Activated CD4-positive, alpha-beta memory T cell treated with anti-CD3 and anti-CD28 coated beads for 36 hours (primary cell): ENCODE measurements at regions not wholly inside any gene's neighbourhood (a gene's known extent, or its start where the extent isn't known, plus 50 kb on each side); places are given as distances from the start of the nearest gene placed in this dataset.

ENCODE experiments used
- CTCF ChIA-PET: fragments of 350-600 bp; sonication (Branson Sonifier 250); formaldehyde crosslinking; loops from one replicate; lab custom pipeline; 2021; ENCODE audit warnings: antibody characterized with exemption, inconsistent platforms; lab: Charles Lee
- POLR2A ChIA-PET: fragments of 350-600 bp; sonication (Branson Sonifier 250); formaldehyde crosslinking; loops from one replicate; lab custom pipeline; 2021; ENCODE audit warnings: antibody characterized with exemption; lab: Charles Lee
- DNase-seq: peaks from one replicate; pipeline ENCODE4 v3.0.0-alpha.2; 2020
- H3K27ac Mint-ChIP-seq: one replicate; pipeline ENCODE4 v1.8.0; 2021; ENCODE audit warnings: mixed read lengths
- H3K27me3 Mint-ChIP-seq: one replicate; pipeline ENCODE4 v1.8.0; 2021; ENCODE audit warnings: mixed read lengths
- H3K36me3 Mint-ChIP-seq: one replicate; pipeline ENCODE4 v1.8.0; 2021; ENCODE audit warnings: mixed read lengths
- H3K4me1 Mint-ChIP-seq: one replicate; pipeline ENCODE4 v1.8.0; 2021; ENCODE audit warnings: low read depth, mixed read lengths
- H3K4me3 Mint-ChIP-seq: one replicate; pipeline ENCODE4 v1.8.0; 2021; ENCODE audit warnings: mild to moderate bottlenecking, mixed read lengths
- H3K9me3 Mint-ChIP-seq: one replicate; pipeline ENCODE4 v1.8.0; 2021; ENCODE audit warnings: mixed read lengths
- intact Hi-C: fragments of 100-400 bp; cut with micrococcal nuclease; formaldehyde crosslinking; loops from one replicate; pipeline ENCODE4 v1.15.1; 2023

DNA sequence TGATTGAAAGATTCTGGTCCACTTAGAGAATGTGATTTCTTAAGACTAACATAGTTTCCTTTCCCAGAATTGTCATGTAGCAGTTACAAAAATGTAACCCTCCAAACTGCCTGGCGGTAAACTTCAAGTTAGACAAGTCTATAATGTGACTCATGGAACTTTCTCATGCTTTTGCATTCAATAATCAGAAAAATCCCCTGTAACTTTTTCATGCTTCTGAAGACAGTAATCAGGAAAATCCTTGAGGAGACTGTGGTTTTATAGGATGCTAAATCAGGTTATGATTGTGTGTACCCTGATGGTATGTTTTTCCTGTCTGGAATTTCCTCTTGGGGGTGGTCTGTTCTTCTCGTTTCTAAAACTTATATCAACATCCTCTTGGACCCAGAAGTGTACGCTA, 74.0 kb upstream of the RARB start:
- H3K36me3 Mint-ChIP-seq: no peaks in the 10 kb centered on the region
- H3K4me3 Mint-ChIP-seq: no peak overlapping the region
- no peaks in the 10 kb centered on the region for H3K27me3 Mint-ChIP-seq
- intact Hi-C loops: no loop called here
- no peak for DNase-seq
- CTCF ChIA-PET: no interaction called here
- H3K27ac Mint-ChIP-seq: no peak overlapping the region
- H3K9me3 Mint-ChIP-seq: peaks cover 9% of the 10 kb centered on the region
- H3K4me1 Mint-ChIP-seq: no peaks in the 10 kb centered on the region
- POLR2A ChIA-PET: interaction anchor here (0.7 kb wide), 1 partner anchor 1125 kb away, joined by 3 read pairs; no protein-coding TSS in a partner anchor

GRCh38 chr3:25355034-25355885, 72.8 kb upstream of the RARB start:
- Mint-ChIP-seq H3K4me1 (no peaks in the 10 kb centered on the region), H3K27me3 (no peaks in the 10 kb centered on the region), H3K4me3 (no peak overlapping the region), H3K27ac (no peak overlapping the region), H3K36me3 (no peaks in the 10 kb centered on the region), H3K9me3 (peaks cover 12% of the 10 kb centered on the region)
- CTCF ChIA-PET: interaction anchor here (0.9 kb wide), 1 partner anchor 18 kb away, joined by 4 read pairs; no protein-coding TSS in a partner anchor
- intact Hi-C loops: no loop called here
- POLR2A ChIA-PET: no interaction called here
- no peak for DNase-seq

DNA sequence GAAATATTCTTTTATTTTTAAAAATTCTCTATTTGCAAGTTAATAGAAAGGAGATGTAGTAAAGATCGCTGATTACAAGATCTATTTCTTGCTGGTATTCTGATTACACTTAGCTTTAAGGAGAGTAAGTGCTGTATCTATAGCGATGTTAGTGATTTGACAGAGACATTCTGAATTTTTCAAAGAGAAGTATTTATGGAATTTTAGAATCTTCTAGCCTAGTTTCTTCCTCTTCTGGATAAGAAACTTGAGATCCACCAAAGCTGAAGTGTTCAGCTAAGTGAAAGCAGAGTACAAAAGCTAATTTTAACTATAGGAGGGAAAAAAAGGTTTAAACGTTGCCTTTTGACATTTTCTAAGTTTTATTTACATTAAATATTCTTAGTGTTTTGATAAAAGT, 72.1 kb upstream of the RARB start:
- intact Hi-C loops: no loop called here
- no peaks in the 10 kb centered on the region for H3K4me1 Mint-ChIP-seq
- peaks cover 12% of the 10 kb centered on the region for H3K9me3 Mint-ChIP-seq
- H3K36me3 Mint-ChIP-seq: no peaks in the 10 kb centered on the region
- no peak overlapping the region for H3K27ac Mint-ChIP-seq
- DNase-seq: no peak
- POLR2A ChIA-PET: no interaction called here
- CTCF ChIA-PET: interaction anchor here (0.9 kb wide), 1 partner anchor 19 kb away, joined by 4 read pairs; no protein-coding TSS in a partner anchor
- no peak overlapping the region for H3K4me3 Mint-ChIP-seq
- no peaks in the 10 kb centered on the region for H3K27me3 Mint-ChIP-seq

- H3K36me3 Mint-ChIP-seq: no peaks in the 10 kb centered on the region
- H3K4me3 Mint-ChIP-seq: no peak overlapping the region
- no peaks in the 10 kb centered on the region for H3K4me1 Mint-ChIP-seq
- intact Hi-C loops: no loop called here
- no peak overlapping the region for H3K27ac Mint-ChIP-seq
- H3K27me3 Mint-ChIP-seq: no peaks in the 10 kb centered on the region
- CTCF ChIA-PET: no interaction called here
- H3K9me3 Mint-ChIP-seq: peaks cover 12% of the 10 kb centered on the region
- DNase-seq: no peak
- POLR2A ChIA-PET: no interaction called here
These were observed 65.9 kb upstream of the RARB start for GRCh38 chr3:25362118-25362517.

DNA sequence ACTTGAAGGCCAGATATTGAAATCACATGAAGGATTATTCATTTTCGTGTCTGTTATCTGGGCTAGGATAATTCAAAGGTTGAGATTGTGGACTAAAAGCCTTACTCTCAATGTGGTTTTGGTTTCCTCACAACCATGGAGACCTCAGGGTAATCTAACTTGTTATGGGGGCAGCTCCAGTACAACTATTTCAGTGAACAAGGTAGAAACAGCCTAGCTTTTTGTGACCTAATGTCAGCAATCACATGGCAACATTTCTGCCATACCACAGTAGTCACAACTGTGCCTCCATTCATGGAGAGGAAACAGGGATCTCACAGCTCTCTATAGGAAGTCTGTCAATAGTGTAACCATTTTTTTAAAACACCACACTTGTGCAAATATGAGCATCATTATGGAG, 62.4 kb upstream of the RARB start:
- CTCF ChIA-PET: no interaction called here
- POLR2A ChIA-PET: no interaction called here
- intact Hi-C loops: no loop called here
- no peak for DNase-seq
- no peak overlapping the region for H3K4me3 Mint-ChIP-seq
- H3K27me3 Mint-ChIP-seq: no peaks in the 10 kb centered on the region
- no peaks in the 10 kb centered on the region for H3K4me1 Mint-ChIP-seq
- peaks cover 2% of the 10 kb centered on the region for H3K9me3 Mint-ChIP-seq
- H3K27ac Mint-ChIP-seq: no peak overlapping the region
- no peaks in the 10 kb centered on the region for H3K36me3 Mint-ChIP-seq

GRCh38 chr3:25367025-25367424, 61.0 kb upstream of the RARB start:
- ChIA-PET CTCF (no interaction called here), POLR2A (no interaction called here)
- no peaks in the 10 kb centered on the region for H3K9me3 Mint-ChIP-seq
- no peaks in the 10 kb centered on the region for H3K4me1 Mint-ChIP-seq
- no peak overlapping the region for H3K4me3 Mint-ChIP-seq
- no peaks in the 10 kb centered on the region for H3K27me3 Mint-ChIP-seq
- no peak for DNase-seq
- H3K27ac Mint-ChIP-seq: no peak overlapping the region
- intact Hi-C loops: no loop called here
- H3K36me3 Mint-ChIP-seq: no peaks in the 10 kb centered on the region

GRCh38 chr3:25372167-25372566, 55.9 kb upstream of the RARB start:
- Mint-ChIP-seq H3K4me3 (no peak overlapping the region), H3K36me3 (no peaks in the 10 kb centered on the region), H3K9me3 (no peaks in the 10 kb centered on the region), H3K4me1 (no peaks in the 10 kb centered on the region), H3K27ac (no peak overlapping the region), H3K27me3 (no peaks in the 10 kb centered on the region)
- intact Hi-C loops: no loop called here
- POLR2A ChIA-PET: no interaction called here
- CTCF ChIA-PET: no interaction called here
- DNase-seq: no peak

DNA sequence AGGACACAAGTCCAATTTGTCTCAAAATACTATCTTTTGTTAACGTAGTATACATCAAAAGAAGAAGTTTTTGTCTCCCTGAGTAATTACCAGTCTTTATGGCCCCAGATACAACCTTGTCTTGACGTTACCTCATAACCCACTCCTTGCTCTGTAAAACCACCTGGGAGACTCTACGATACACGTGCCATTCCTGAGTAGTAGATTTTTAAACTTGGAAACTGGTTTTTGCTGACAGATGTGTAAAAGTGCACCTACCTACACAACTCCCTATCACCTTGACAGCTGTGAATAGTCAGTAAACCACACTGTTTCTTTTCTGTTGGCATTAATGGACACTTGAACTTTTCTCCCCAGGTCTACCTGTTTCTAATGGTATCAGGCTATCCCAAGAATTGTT, 51.7 kb upstream of the RARB start:
- Mint-ChIP-seq H3K4me1 (no peaks in the 10 kb centered on the region), H3K27me3 (no peaks in the 10 kb centered on the region), H3K4me3 (no peak overlapping the region), H3K27ac (no peak overlapping the region), H3K9me3 (no peaks in the 10 kb centered on the region), H3K36me3 (no peaks in the 10 kb centered on the region)
- intact Hi-C loops: no loop called here
- DNase-seq: no peak
- ChIA-PET CTCF (no interaction called here), POLR2A (no interaction called here)

DNA sequence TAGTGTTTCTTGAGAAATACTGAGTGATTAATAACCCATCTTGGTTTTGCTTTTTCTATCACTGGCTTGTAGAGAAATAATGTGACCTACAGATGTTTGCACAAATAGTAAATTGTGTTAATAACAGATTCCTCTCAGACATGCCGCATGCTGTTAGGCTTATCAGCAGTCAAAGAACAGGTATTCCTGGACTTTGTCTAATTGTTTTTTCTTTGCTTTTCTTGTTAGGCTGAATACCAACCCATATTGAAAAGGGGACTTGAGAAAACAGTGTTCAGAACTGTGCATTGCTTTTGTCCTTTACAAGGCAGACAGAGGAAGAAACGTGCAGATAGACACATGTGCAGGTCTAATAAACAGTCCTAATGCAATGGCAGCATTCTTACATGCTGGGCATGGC, 51.0 kb upstream of the RARB start:
- no peak overlapping the region for H3K27ac Mint-ChIP-seq
- H3K27me3 Mint-ChIP-seq: no peaks in the 10 kb centered on the region
- ChIA-PET CTCF (no interaction called here), POLR2A (no interaction called here)
- no peak for DNase-seq
- intact Hi-C loops: no loop called here
- no peaks in the 10 kb centered on the region for H3K4me1 Mint-ChIP-seq
- H3K4me3 Mint-ChIP-seq: no peak overlapping the region
- no peaks in the 10 kb centered on the region for H3K36me3 Mint-ChIP-seq
- no peaks in the 10 kb centered on the region for H3K9me3 Mint-ChIP-seq
